HFF-Myc (cell line): ENCODE measurements at regions not wholly inside any gene's neighbourhood (a gene's known extent, or its start where the extent isn't known, plus 50 kb on each side); places are given as distances from the start of the nearest gene placed in this dataset.

Experiments used
- DNase-seq: peaks from one replicate; pipeline ENCODE4 v3.0.0-alpha.2; 2011; ENCODE audit warnings: low read depth; ENCODE audit errors: extremely low read depth
- H3K4me3 ChIP-seq: replicated peaks from 2 replicates; pipeline ENCODE4 v1.5.1; 2011; ENCODE audit warnings: low read depth, mild to moderate bottlenecking, control low read depth, low read length
- CTCF ChIP-seq: IDR thresholded peaks from 2 replicates; pipeline ENCODE4 v1.5.1; 2012; ENCODE audit warnings: mild to moderate bottlenecking, low read depth, low read length, control low read depth; ENCODE audit errors: missing control alignments

- no peak overlapping the region for H3K4me3 ChIP-seq
- DNase-seq, result no peak
- no peak for TF ChIP-seq CTCF
Measured at GRCh38 chrX:5752831-5753230, 475.8 kb downstream of the NLGN4X start.

GRCh38 chrX:5748586-5749150 lies 480.0 kb downstream of the NLGN4X start:
- no peak for DNase-seq
- no peak overlapping the region for H3K4me3 ChIP-seq
- TF ChIP-seq CTCF, result no peak

GRCh38 chrX:5746231-5746630 lies 482.4 kb downstream of the NLGN4X start:
- DNase-seq, result no peak
- no peak for TF ChIP-seq CTCF
- no peak overlapping the region for H3K4me3 ChIP-seq

GRCh38 chrX:5733501-5733900 lies 495.2 kb downstream of the NLGN4X start:
- no peak for TF ChIP-seq CTCF
- DNase-seq, result no peak
- no peak overlapping the region for H3K4me3 ChIP-seq

- H3K4me3 ChIP-seq, result no peak overlapping the region
- DNase-seq, result no peak
- TF ChIP-seq CTCF, result no peak
Measured at GRCh38 chrX:5730556-5730955, 498.1 kb downstream of the NLGN4X start.

GRCh38 chrX:5726224-5726623 lies 502.4 kb downstream of the NLGN4X start:
- DNase-seq, result no peak
- no peak overlapping the region for H3K4me3 ChIP-seq
- no peak for TF ChIP-seq CTCF

- no peak for DNase-seq
- TF ChIP-seq CTCF, result no peak
- H3K4me3 ChIP-seq, result no peak overlapping the region
Measured at GRCh38 chrX:5724123-5724522, 504.5 kb downstream of the NLGN4X start.
